ENCODE measurements at regions not wholly inside any gene's neighbourhood (a gene's known extent, or its start where the extent isn't known, plus 50 kb on each side); places are given as distances from the start of the nearest gene placed in this dataset.

DNA sequence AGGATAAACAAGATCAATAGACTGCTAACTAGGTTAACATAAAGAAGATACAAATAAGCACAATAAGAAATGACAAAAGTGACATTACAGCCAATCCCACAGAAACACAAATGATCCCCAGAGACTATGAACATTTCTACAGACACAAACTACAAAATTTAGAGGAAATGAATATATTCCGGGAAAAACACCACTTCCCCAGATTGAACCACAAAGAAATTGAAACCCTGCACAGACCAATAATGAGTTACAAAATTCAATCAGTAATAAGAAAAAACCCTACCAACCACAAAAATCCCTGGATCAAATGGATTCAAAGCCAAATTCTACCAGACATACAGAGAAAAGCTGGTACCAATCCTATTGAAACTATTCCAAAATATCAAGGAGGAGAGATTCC, 232.4 kb upstream of the RBMS1 start:
- no peak for DNase-seq
- TF ChIP-seq, protein P1, sequence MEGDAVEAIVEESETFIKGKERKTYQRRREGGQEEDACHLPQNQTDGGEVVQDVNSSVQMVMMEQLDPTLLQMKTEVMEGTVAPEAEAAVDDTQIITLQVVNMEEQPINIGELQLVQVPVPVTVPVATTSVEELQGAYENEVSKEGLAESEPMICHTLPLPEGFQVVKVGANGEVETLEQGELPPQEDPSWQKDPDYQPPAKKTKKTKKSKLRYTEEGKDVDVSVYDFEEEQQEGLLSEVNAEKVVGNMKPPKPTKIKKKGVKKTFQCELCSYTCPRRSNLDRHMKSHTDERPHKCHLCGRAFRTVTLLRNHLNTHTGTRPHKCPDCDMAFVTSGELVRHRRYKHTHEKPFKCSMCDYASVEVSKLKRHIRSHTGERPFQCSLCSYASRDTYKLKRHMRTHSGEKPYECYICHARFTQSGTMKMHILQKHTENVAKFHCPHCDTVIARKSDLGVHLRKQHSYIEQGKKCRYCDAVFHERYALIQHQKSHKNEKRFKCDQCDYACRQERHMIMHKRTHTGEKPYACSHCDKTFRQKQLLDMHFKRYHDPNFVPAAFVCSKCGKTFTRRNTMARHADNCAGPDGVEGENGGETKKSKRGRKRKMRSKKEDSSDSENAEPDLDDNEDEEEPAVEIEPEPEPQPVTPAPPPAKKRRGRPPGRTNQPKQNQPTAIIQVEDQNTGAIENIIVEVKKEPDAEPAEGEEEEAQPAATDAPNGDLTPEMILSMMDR (IDR thresholded peaks at IDR 0.05), result no peak
- Mint-ChIP-seq H3K36me3 (ENCODE audit: low read depth) (no peaks in the 10 kb centered on the region), H3K27ac (no peak overlapping the region), H3K9me3 (peaks cover 5% of the 10 kb centered on the region), H3K27me3 (peaks cover 5% of the 10 kb centered on the region), H3K4me3 (no peak overlapping the region), H3K4me1 (ENCODE audit: low read depth) (no peaks in the 10 kb centered on the region)
- no peaks in the 10 kb centered on the region for H3K36me3 ChIP-seq (ENCODE audit: insufficient read depth, low read length)
- H3K27ac ChIP-seq (ENCODE audit: low read depth in 1 of 2, low read length in 2 of 2), result no peak overlapping the region
- ATAC-seq (ENCODE audit: poor library complexity), result no peak
- intact Hi-C loops (cut with DNase I, micrococcal nuclease), result no loop called here
- H3K4me3 ChIP-seq (ENCODE audit: low read length), result no peak overlapping the region
- no peaks in the 10 kb centered on the region for H3K9me3 ChIP-seq (ENCODE audit: control insufficient read depth in 1 of 2, insufficient read depth in 1 of 2, low read length in 2 of 2)
- ChIA-PET POLR2A (no interaction called here), CTCF (no interaction called here)
- H3K4me1 ChIP-seq (ENCODE audit: insufficient read depth, low read length), result no peaks in the 10 kb centered on the region
- no peaks in the 10 kb centered on the region for H3K27me3 ChIP-seq (ENCODE audit: control insufficient read depth in 1 of 2, insufficient read depth in 2 of 2, low read length in 2 of 2)

DNA sequence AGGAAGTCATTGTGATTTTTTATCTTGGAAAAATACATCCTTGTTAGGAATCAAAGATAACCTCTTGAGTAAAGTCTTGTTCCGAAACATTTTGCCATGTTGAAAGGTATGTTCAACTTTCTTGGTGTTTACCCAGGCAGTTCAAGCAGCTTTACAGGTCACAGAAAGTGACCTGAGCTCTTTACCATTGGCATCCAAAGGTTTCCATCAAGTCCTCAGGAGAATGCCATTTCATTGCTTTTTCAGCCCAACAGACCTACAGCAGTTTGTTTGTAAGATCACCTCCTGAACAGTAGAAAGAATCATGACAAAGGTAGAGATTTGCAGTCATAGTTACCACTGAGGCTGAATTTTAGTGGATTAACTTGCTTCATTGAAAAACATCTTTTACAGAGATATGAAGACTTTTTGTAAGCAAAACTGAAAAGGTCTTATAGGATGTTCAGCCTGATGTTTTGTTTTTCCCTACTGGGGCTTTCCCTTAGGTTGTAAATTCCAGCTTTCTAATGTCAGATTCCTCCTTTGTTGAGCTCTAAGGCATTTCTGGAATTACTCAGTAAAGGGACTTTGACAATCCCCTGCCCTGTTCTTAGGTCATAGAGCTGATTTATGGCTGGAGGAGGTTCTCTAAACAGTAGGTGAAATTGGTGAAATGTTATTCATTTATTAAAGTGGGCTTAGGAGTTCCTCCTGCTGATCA, 236.8 kb upstream of the RBMS1 start:
- TF ChIP-seq, protein P1 (IDR thresholded peaks at IDR 0.05), result no peak
- H3K27ac Mint-ChIP-seq, result no peak overlapping the region
- H3K4me1 Mint-ChIP-seq (ENCODE audit: low read depth), result no peaks in the 10 kb centered on the region
- DNase-seq (no peak), ATAC-seq (ENCODE audit: poor library complexity) (no peak)
- Histone ChIP-seq H3K36me3 (ENCODE audit: insufficient read depth, low read length) (no peaks in the 10 kb centered on the region), H3K27ac (ENCODE audit: low read depth in 1 of 2, low read length in 2 of 2) (no peak overlapping the region), H3K4me3 (ENCODE audit: low read length) (no peak overlapping the region), H3K9me3 (ENCODE audit: control insufficient read depth in 1 of 2, insufficient read depth in 1 of 2, low read length in 2 of 2) (no peaks in the 10 kb centered on the region), H3K4me1 (ENCODE audit: insufficient read depth, low read length) (no peaks in the 10 kb centered on the region), H3K27me3 (ENCODE audit: control insufficient read depth in 1 of 2, insufficient read depth in 2 of 2, low read length in 2 of 2) (no peaks in the 10 kb centered on the region)
- POLR2A ChIA-PET, result no interaction called here
- H3K36me3 Mint-ChIP-seq (ENCODE audit: low read depth), result no peaks in the 10 kb centered on the region
- no peak overlapping the region for H3K4me3 Mint-ChIP-seq
- CTCF ChIA-PET, result no interaction called here
- no peaks in the 10 kb centered on the region for H3K9me3 Mint-ChIP-seq
- peaks cover 5% of the 10 kb centered on the region for H3K27me3 Mint-ChIP-seq
- intact Hi-C loops (cut with DNase I, micrococcal nuclease), result no loop called here

DNA sequence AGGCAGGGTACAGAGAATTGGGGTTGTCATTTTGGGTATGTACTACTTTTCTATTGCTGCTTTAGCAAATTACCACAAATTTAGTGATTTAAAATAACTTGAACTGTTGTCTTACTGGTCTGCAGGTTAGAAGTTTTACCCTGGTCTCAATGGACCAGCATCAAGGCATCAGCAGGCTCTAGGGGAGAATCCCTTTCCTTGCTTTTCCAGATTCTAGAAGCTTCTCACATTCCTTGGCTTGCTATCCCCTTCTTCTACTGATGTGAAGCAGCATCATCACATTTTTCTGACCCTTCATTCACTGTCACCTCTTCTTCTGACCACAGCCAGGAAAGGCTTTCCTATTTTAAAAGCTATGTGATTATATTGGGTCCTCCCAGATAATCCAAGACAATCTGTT, 237.8 kb upstream of the RBMS1 start:
- H3K9me3 ChIP-seq (ENCODE audit: control insufficient read depth in 1 of 2, insufficient read depth in 1 of 2, low read length in 2 of 2), result no peaks in the 10 kb centered on the region
- CTCF ChIA-PET, result no interaction called here
- DNase-seq (no peak), ATAC-seq (ENCODE audit: poor library complexity) (no peak)
- no peaks in the 10 kb centered on the region for H3K4me1 ChIP-seq (ENCODE audit: insufficient read depth, low read length)
- TF ChIP-seq, protein P1 (IDR thresholded peaks at IDR 0.05), result no peak
- H3K27me3 ChIP-seq (ENCODE audit: control insufficient read depth in 1 of 2, insufficient read depth in 2 of 2, low read length in 2 of 2), result no peaks in the 10 kb centered on the region
- intact Hi-C loops (cut with DNase I, micrococcal nuclease), result no loop called here
- Mint-ChIP-seq H3K36me3 (ENCODE audit: low read depth) (no peaks in the 10 kb centered on the region), H3K4me1 (ENCODE audit: low read depth) (no peaks in the 10 kb centered on the region), H3K27me3 (peaks cover under 1% of the 10 kb centered on the region), H3K27ac (no peak overlapping the region), H3K4me3 (no peak overlapping the region), H3K9me3 (no peaks in the 10 kb centered on the region)
- POLR2A ChIA-PET, result no interaction called here
- H3K4me3 ChIP-seq (ENCODE audit: low read length), result no peak overlapping the region
- no peak overlapping the region for H3K27ac ChIP-seq (ENCODE audit: low read depth in 1 of 2, low read length in 2 of 2)
- no peaks in the 10 kb centered on the region for H3K36me3 ChIP-seq (ENCODE audit: insufficient read depth, low read length)
